ENCODE measurements at regions not wholly inside any gene's neighbourhood (a gene's known extent, or its start where the extent isn't known, plus 50 kb on each side); places are given as distances from the start of the nearest gene placed in this dataset.

DNA sequence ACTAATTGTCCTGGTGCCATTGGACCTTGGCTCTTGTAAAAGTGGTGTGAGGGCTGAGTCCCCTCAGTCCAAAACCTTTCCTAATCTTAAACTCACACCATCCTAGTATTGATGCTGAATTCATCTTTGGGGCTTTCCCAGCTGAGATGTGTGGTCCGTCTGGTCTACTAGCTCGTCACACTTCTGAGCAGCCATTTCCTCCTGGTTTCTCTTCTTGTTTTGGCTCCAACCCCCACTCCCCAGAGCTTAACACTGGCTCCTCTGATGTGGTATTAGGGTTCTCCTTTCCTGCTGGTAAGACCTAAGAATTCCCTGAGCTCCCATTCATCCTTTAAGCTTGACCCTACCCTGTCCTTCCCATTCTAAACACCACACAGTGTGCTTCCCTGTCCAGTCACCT is 900.6 kb downstream of the VRK1 start:
- Mint-ChIP-seq H3K27ac (ENCODE audit: unreplicated experiment) (no peak overlapping the region), H3K9me3 (ENCODE audit: unreplicated experiment) (peaks cover 1% of the 10 kb centered on the region), H3K4me1 (ENCODE audit: low read depth, unreplicated experiment) (no peaks in the 10 kb centered on the region), H3K36me3 (ENCODE audit: unreplicated experiment) (peaks cover 15% of the 10 kb centered on the region), H3K27me3 (ENCODE audit: unreplicated experiment) (no peaks in the 10 kb centered on the region), H3K4me3 (ENCODE audit: unreplicated experiment) (no peak overlapping the region)
- no peak for DNase-seq
- TF ChIP-seq, protein P1, sequence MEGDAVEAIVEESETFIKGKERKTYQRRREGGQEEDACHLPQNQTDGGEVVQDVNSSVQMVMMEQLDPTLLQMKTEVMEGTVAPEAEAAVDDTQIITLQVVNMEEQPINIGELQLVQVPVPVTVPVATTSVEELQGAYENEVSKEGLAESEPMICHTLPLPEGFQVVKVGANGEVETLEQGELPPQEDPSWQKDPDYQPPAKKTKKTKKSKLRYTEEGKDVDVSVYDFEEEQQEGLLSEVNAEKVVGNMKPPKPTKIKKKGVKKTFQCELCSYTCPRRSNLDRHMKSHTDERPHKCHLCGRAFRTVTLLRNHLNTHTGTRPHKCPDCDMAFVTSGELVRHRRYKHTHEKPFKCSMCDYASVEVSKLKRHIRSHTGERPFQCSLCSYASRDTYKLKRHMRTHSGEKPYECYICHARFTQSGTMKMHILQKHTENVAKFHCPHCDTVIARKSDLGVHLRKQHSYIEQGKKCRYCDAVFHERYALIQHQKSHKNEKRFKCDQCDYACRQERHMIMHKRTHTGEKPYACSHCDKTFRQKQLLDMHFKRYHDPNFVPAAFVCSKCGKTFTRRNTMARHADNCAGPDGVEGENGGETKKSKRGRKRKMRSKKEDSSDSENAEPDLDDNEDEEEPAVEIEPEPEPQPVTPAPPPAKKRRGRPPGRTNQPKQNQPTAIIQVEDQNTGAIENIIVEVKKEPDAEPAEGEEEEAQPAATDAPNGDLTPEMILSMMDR (IDR thresholded peaks at IDR 0.05; ENCODE audit: partially characterized antibody, unreplicated experiment), result no peak

DNA sequence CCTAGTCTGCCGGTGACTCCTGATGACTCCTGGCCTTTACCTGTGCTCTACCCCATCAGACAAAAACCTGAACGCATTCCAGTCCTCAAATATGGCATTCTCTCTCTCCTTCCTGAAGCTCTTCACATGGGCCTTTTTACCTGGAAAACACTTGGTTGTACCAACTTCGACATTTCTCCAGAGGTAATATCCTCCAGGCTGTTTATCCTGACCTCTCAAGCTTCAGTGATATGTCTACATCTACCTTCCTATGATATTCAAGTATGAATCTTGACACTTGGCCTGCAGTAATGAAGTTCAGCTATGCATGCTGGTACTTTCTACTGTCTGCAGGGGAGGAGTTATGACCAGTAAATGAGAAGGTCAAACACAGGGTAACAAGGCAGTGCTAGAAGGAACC is 901.8 kb downstream of the VRK1 start:
- Mint-ChIP-seq H3K4me3 (ENCODE audit: unreplicated experiment) (no peak overlapping the region), H3K4me1 (ENCODE audit: low read depth, unreplicated experiment) (no peaks in the 10 kb centered on the region), H3K27me3 (ENCODE audit: unreplicated experiment) (no peaks in the 10 kb centered on the region), H3K36me3 (ENCODE audit: unreplicated experiment) (peaks cover 15% of the 10 kb centered on the region), H3K9me3 (ENCODE audit: unreplicated experiment) (peaks cover 1% of the 10 kb centered on the region), H3K27ac (ENCODE audit: unreplicated experiment) (no peak overlapping the region)
- TF ChIP-seq, protein P1 (IDR thresholded peaks at IDR 0.05; ENCODE audit: partially characterized antibody, unreplicated experiment), result no peak
- DNase-seq, result no peak

DNA sequence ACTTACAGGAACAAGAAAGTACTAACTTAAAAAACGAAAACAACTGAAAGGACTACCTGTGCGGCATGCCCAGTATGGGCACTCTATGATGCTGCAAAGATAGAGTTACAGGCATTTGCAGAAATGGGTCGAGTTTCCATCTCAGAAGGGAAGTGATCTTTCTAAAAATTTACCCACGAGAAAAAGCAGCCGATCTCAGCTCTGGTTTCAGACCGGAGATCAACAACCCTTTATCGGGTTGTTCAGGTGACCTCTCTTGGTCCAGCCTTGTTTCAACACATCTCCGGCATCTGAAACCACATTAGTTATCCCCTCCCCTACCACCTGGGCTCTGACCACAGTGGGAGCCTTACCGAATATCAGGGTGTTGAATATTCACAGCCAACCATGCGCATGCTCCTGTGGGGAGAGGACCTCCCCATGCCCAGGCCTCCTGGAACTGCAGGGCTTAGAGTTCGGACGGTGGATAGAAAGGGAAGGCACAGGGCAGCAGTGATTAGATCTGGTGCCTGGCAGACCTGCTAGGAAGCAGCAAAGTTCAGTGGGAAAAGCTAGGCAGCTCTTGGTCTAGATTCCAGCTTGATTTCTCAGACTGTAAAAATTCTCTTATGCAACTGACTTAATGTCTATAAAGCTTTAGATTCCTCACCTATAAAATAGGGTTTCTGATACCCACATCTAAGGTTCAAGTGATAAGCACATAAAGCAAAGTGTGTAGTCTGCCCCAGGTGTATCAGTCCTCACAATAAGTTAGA is 906.0 kb downstream of the VRK1 start:
- TF ChIP-seq, protein P1 (IDR thresholded peaks at IDR 0.05; ENCODE audit: partially characterized antibody, unreplicated experiment), result no peak
- DNase-seq, result no peak
- Mint-ChIP-seq H3K9me3 (ENCODE audit: unreplicated experiment) (no peaks in the 10 kb centered on the region), H3K4me1 (ENCODE audit: low read depth, unreplicated experiment) (no peaks in the 10 kb centered on the region), H3K36me3 (ENCODE audit: unreplicated experiment) (peaks cover 11% of the 10 kb centered on the region), H3K27me3 (ENCODE audit: unreplicated experiment) (no peaks in the 10 kb centered on the region), H3K27ac (ENCODE audit: unreplicated experiment) (no peak overlapping the region), H3K4me3 (ENCODE audit: unreplicated experiment) (no peak overlapping the region)

DNA sequence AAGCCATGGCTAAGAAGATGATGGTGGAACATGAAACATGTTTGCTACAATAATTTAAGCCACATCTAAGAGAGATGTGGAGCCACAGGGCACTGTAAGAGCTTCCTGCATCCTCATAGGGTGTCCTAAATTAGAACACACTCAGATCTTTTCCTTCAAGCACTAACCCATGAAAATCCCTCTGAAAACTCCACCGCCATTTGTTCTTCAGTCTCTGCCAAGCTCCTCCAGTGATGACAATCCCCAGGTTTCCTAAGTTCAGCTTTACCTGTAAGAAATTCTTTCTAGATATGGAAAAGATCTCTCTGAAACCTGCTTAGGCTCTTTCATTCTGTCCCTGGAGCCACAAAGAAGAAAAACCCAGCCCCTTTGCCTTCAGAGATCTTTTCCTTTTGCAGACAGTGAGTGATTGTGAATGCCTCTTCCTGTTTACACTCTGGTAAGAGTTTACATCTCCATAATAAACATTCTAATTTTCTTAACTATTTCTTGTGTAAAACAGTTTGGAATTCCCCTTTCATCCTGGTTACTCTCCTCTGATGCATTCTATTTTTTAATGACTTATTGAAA is 907.2 kb downstream of the VRK1 start:
- Mint-ChIP-seq H3K4me3 (ENCODE audit: unreplicated experiment) (no peak overlapping the region), H3K4me1 (ENCODE audit: low read depth, unreplicated experiment) (no peaks in the 10 kb centered on the region), H3K9me3 (ENCODE audit: unreplicated experiment) (no peaks in the 10 kb centered on the region), H3K27ac (ENCODE audit: unreplicated experiment) (no peak overlapping the region), H3K27me3 (ENCODE audit: unreplicated experiment) (no peaks in the 10 kb centered on the region), H3K36me3 (ENCODE audit: unreplicated experiment) (no peaks in the 10 kb centered on the region)
- TF ChIP-seq, protein P1 (IDR thresholded peaks at IDR 0.05; ENCODE audit: partially characterized antibody, unreplicated experiment), result no peak
- no peak for DNase-seq

DNA sequence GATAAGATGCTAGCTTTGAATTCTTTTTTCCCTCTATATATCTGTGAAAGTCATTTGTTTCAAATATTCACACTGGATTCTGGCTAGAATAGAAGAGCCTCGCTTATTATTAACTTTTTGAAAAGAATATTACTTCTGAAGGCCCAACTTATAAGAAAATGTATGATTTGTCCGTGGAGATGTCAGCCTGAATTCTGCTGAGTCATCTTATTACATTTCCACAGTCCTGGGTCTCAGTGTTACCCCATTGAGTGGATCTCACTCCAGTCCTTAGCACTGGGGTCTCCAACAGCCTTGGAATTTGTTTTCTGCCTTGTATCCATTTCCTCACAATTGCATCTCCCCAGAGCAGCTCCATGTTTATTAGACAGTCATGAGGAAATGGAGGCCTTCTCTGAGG is 907.9 kb downstream of the VRK1 start:
- Mint-ChIP-seq H3K36me3 (ENCODE audit: unreplicated experiment) (no peaks in the 10 kb centered on the region), H3K4me1 (ENCODE audit: low read depth, unreplicated experiment) (no peaks in the 10 kb centered on the region), H3K27ac (ENCODE audit: unreplicated experiment) (no peak overlapping the region), H3K9me3 (ENCODE audit: unreplicated experiment) (no peaks in the 10 kb centered on the region), H3K4me3 (ENCODE audit: unreplicated experiment) (no peak overlapping the region), H3K27me3 (ENCODE audit: unreplicated experiment) (no peaks in the 10 kb centered on the region)
- TF ChIP-seq, protein P1 (IDR thresholded peaks at IDR 0.05; ENCODE audit: partially characterized antibody, unreplicated experiment), result no peak
- DNase-seq, result no peak
